ENCODE measurements at regions not wholly inside any gene's neighbourhood (a gene's known extent, or its start where the extent isn't known, plus 50 kb on each side); places are given as distances from the start of the nearest gene placed in this dataset.

GRCh38 chr11:122439866-122440810, 215.4 kb upstream of the UBASH3B start:
- TF ChIP-seq CTCF (IDR thresholded peaks at IDR 0.05) (no peak), POLR2A (IDR thresholded peaks at IDR 0.05) (no peak)
